IMR-90 (cell line): ENCODE measurements at regions not wholly inside any gene's neighbourhood (a gene's known extent, or its start where the extent isn't known, plus 50 kb on each side); places are given as distances from the start of the nearest gene placed in this dataset.

Experiments used
- ATAC-seq: fragments of 200-7000 bp; cut with Tn5 transposase; 2 replicates; pipeline ENCODE4 v1.9.1; 2020; ENCODE audit warnings: low read depth, mild to moderate bottlenecking, moderate library complexity
- BruUV-seq: library from RNA; stranded (reverse); fragments of 400-500 nt; replicated peaks from 2 replicates; lab custom pipeline; 2021; lab: Mats Ljungman, UMichigan
- CTCF ChIA-PET: fragments of 300-600 bp; formaldehyde crosslinking; extraction: SDS; loops from one replicate; lab custom pipeline; 2021; ENCODE audit warnings: antibody characterized with exemption; lab: Yijun Ruan, JAX
- POLR2A ChIA-PET: fragments of 300-600 bp; sonication (Branson Sonifier 250); formaldehyde crosslinking; loops from one replicate; lab custom pipeline; 2022; ENCODE audit warnings: antibody characterized with exemption; ENCODE audit not compliant: unreplicated experiment; lab: Charles Lee
- DNase-seq: peaks from one replicate; pipeline ENCODE4 v3.0.0; 2013
- H2AFZ ChIP-seq: replicated peaks from 2 replicates; pipeline ENCODE3; 2013; ENCODE audit warnings: low read length, mild to moderate bottlenecking; ENCODE audit not compliant: poor library complexity
- H2AK5ac ChIP-seq: 2 replicates; pipeline ENCODE4 v1.6.1; 2013; ENCODE audit warnings: low read depth, low read length, inconsistent platforms
- H2AK9ac ChIP-seq: replicated peaks from 2 replicates; pipeline ENCODE3; 2013; ENCODE audit warnings: mild to moderate bottlenecking, low read depth, low read length, moderate library complexity; ENCODE audit not compliant: poor library complexity
- H2BK120ac ChIP-seq: 2 replicates; pipeline ENCODE4 v1.6.1; 2013; ENCODE audit warnings: low read depth, low read length, inconsistent platforms
- H2BK15ac ChIP-seq: 3 replicates; pipeline ENCODE4 v1.6.1; 2013; ENCODE audit warnings: low read depth, low read length, inconsistent platforms
- H2BK20ac ChIP-seq: 2 replicates; pipeline ENCODE4 v1.6.1; 2013; ENCODE audit warnings: low read depth, mild to moderate bottlenecking, inconsistent platforms, low read length, moderate library complexity
- H2BK5ac ChIP-seq: 2 replicates; pipeline ENCODE4 v1.6.1; 2013; ENCODE audit warnings: mild to moderate bottlenecking, low read depth, low read length, inconsistent platforms; ENCODE audit not compliant: poor library complexity, severe bottlenecking
- H3K14ac ChIP-seq: replicated peaks from 2 replicates; pipeline ENCODE4 v1.6.1; 2013; ENCODE audit warnings: low read depth, low read length, inconsistent platforms
- H3K18ac ChIP-seq: 2 replicates; pipeline ENCODE4 v1.6.1; 2013; ENCODE audit warnings: low read depth, low read length, control low read depth
- H3K23ac ChIP-seq: 2 replicates; pipeline ENCODE4 v1.6.1; 2013; ENCODE audit warnings: low read depth, low read length, inconsistent platforms
- H3K27ac ChIP-seq: 2 replicates; pipeline ENCODE4 v1.5.1; 2013; ENCODE audit warnings: mild to moderate bottlenecking, control low read depth, low read length; ENCODE audit not compliant: insufficient read depth
- H3K27me3 ChIP-seq: 2 replicates; pipeline ENCODE4 v1.6.1; 2013; ENCODE audit warnings: low read length; ENCODE audit not compliant: control insufficient read depth, insufficient read depth
- H3K36me3 ChIP-seq: 2 replicates; pipeline ENCODE4 v1.6.1; 2013; ENCODE audit warnings: low read length, mixed read lengths; ENCODE audit not compliant: control insufficient read depth, insufficient read depth
- H3K4ac ChIP-seq: 2 replicates; pipeline ENCODE4 v1.6.1; 2013; ENCODE audit warnings: low read depth, low read length, inconsistent platforms
- H3K4me1 ChIP-seq: 2 replicates; pipeline ENCODE4 v1.6.1; 2013; ENCODE audit warnings: low read length, mixed read lengths; ENCODE audit not compliant: control insufficient read depth, insufficient read depth
- H3K4me2 ChIP-seq: 2 replicates; pipeline ENCODE4 v1.6.1; 2013; ENCODE audit warnings: low read depth, mild to moderate bottlenecking, control low read depth, low read length, moderate library complexity
- H3K4me3 ChIP-seq: 2 replicates; pipeline ENCODE4 v1.5.1; 2013; ENCODE audit warnings: low read depth, mild to moderate bottlenecking, control low read depth, low read length, moderate library complexity; ENCODE audit not compliant: insufficient read depth
- H3K56ac ChIP-seq: 2 replicates; pipeline ENCODE4 v1.6.1; 2013; ENCODE audit warnings: low read length, inconsistent platforms; ENCODE audit not compliant: insufficient read depth; ENCODE audit errors: extremely low read depth
- H3K79me1 ChIP-seq, 2 experiments: 2 replicates each; pipeline ENCODE4 v1.6.1; 2013; ENCODE audit warnings: low read length in 2 of 2, inconsistent platforms in 1 of 2, low read depth in 1 of 2
- H3K9ac ChIP-seq: 2 replicates; pipeline ENCODE4 v1.6.1; 2013; ENCODE audit warnings: low read depth, low read length, control low read depth
- H3K9me1 ChIP-seq: 2 replicates; pipeline ENCODE4 v1.6.1; 2013; ENCODE audit warnings: low read length, inconsistent platforms; ENCODE audit not compliant: insufficient read depth
- H3K9me3 ChIP-seq: 2 replicates; pipeline ENCODE4 v1.6.1; 2013; ENCODE audit warnings: low read length; ENCODE audit not compliant: control insufficient read depth, insufficient read depth
- H4K20me1 ChIP-seq: 2 replicates; pipeline ENCODE4 v1.6.1; 2013; ENCODE audit warnings: low read length, inconsistent platforms; ENCODE audit not compliant: insufficient read depth
- H4K5ac ChIP-seq: 2 replicates; pipeline ENCODE4 v1.6.1; 2013; ENCODE audit warnings: mild to moderate bottlenecking, low read depth, low read length, control low read depth
- H4K8ac ChIP-seq, 2 experiments: 2 replicates each; pipeline ENCODE4 v1.6.1; 2013; ENCODE audit warnings: low read depth in 2 of 2, low read length in 2 of 2, control low read depth in 1 of 2, inconsistent platforms in 1 of 2
- H4K91ac ChIP-seq: 2 replicates; pipeline ENCODE4 v1.6.1; 2013; ENCODE audit warnings: low read depth, low read length, inconsistent platforms; ENCODE audit not compliant: insufficient read depth
- CEBPB ChIP-seq: IDR thresholded peaks from 2 replicates; pipeline ENCODE4 v1.6.1; 2012; ENCODE audit warnings: low read depth, low read length, improper control_type of control experiment
- FOS ChIP-seq: fragments of 150-350 bp; IDR thresholded peaks from 2 replicates; pipeline ENCODE4 v1.6.1; 2016; ENCODE audit warnings: low read depth, low read length
- MXI1 ChIP-seq: IDR thresholded peaks from 2 replicates; pipeline ENCODE4 v1.6.1; 2012; ENCODE audit warnings: low read depth, mild to moderate bottlenecking, low read length, moderate library complexity, borderline replicate concordance
- WGBS, 2 experiments: methylation state at CpG; one replicate each; pipeline versions ENCODE4 v1.1.5 to v1.1.7; 2013; ENCODE audit warnings: missing lambda C conversion rate in 2 of 2; ENCODE audit not compliant: insufficient read length in 1 of 2; ENCODE audit errors: extremely low coverage in 2 of 2; 5-methylcytosine and 5-hydroxymethylcytosine counted together
- dilution Hi-C: fragments of 300-500 bp; cut with HindIII; formaldehyde crosslinking; loops from one replicate; pipeline ENCODE4 v1.14.3; 2018; ENCODE audit warnings: low sequenced_read_pairs; ENCODE audit not compliant: unreplicated experiment
- in situ Hi-C: fragments of 300-500 bp; cut with MboI; formaldehyde crosslinking; loops from 3 replicates; pipeline ENCODE4 v1.14.3; 2019; ENCODE audit warnings: low sequenced_read_pairs, inconsistent platforms, mixed read lengths
- intact Hi-C: fragments of 100-400 bp; cut with micrococcal nuclease; formaldehyde crosslinking; loops from 2 replicates; pipeline ENCODE4 v1.10.0; 2022

- WGBS, 2 experiments: 100% methylated on average over 1 of the region's 3 CpGs; no CpG with 5 or more reads in 1 of the 2 experiments
- dilution Hi-C loops: no loop called here
- no TSS peak for BruUV-seq
Measured at GRCh38 chr7:41861642-41862041, 158.8 kb upstream of the INHBA start.

More at GRCh38 chr7:41861642-41862041, 158.8 kb upstream of the INHBA start:
- Histone ChIP-seq H4K20me1 (no peaks in the 10 kb centered on the region), H3K9me1 (no peaks in the 10 kb centered on the region), H3K14ac (no peak overlapping the region), H3K4me2 (no peak overlapping the region), H2BK15ac (no peak overlapping the region; the same call in 2 of the 3 replicates), H2BK5ac (no peak overlapping the region), H3K27me3 (no peaks in the 10 kb centered on the region), H3K56ac (no peak overlapping the region), H2BK120ac (no peak overlapping the region; the same call in 1 of the 2 replicates), H3K9me3 (peaks cover 7% of the 10 kb centered on the region), H3K36me3 (no peaks in the 10 kb centered on the region), H3K9ac (no peak overlapping the region), H4K91ac (no peak overlapping the region), H3K79me1 (no peaks in the 10 kb centered on the region), H4K8ac (no peak overlapping the region), H3K4ac (no peak overlapping the region; the same call in 1 of the 2 replicates), H3K4me3 (no peak overlapping the region), H4K5ac (no peak overlapping the region), H2AK9ac (no peak overlapping the region), H2AFZ (no peak overlapping the region), H3K27ac (no peak overlapping the region), H2AK5ac (no peak overlapping the region), H3K4me1 (peaks cover 2% of the 10 kb centered on the region; the same call in 1 of the 2 replicates), H2BK20ac (no peak overlapping the region), H3K18ac (no peak overlapping the region), H3K23ac (no peak overlapping the region)
- ATAC-seq (no peak), DNase-seq (no peak)
- intact Hi-C loops: no loop called here
- TF ChIP-seq FOS: no peak
- TF ChIP-seq MXI1: no peak
- no peak for TF ChIP-seq CEBPB
- in situ Hi-C loops: no loop called here
- CTCF ChIA-PET: interaction anchor here (0.7 kb wide), 1 partner anchor 112 kb away, joined by 3 read pairs; no protein-coding TSS in a partner anchor
- POLR2A ChIA-PET: no interaction called here
